SK-N-SH (cell line): ENCODE measurements at regions not wholly inside any gene's neighbourhood (a gene's known extent, or its start where the extent isn't known, plus 50 kb on each side); places are given as distances from the start of the nearest gene placed in this dataset.

Source experiments
- CTCF ChIP-seq: fragments of 200-600 bp; sonication (generic); IDR thresholded peaks from 2 replicates; pipeline ENCODE4 v1.6.1; 2017; ENCODE audit warnings: antibody characterized with exemption, mild to moderate bottlenecking, moderate library complexity
- FOXJ3 ChIP-seq: sonication (generic); formaldehyde crosslinking; IDR thresholded peaks from 2 replicates; pipeline ENCODE4 v1.5.1; 2020; ENCODE audit warnings: mild to moderate bottlenecking, missing genetic modification reagents
- MAX ChIP-seq: IDR thresholded peaks from 2 replicates; pipeline ENCODE4 v1.4.0; 2012; ENCODE audit warnings: low read depth
- NRF1 ChIP-seq: IDR thresholded peaks from 2 replicates; pipeline ENCODE4 v1.6.1; 2012; ENCODE audit warnings: low read depth, mild to moderate bottlenecking, low read length
- YY1 ChIP-seq: IDR thresholded peaks from 2 replicates; pipeline ENCODE4 v1.4.0; 2012; ENCODE audit warnings: low read depth, mild to moderate bottlenecking

- no peak for TF ChIP-seq NRF1
- no peak for TF ChIP-seq CTCF
- no peak for TF ChIP-seq YY1
- TF ChIP-seq MAX, result no peak
- no peak for TF ChIP-seq FOXJ3 (CRISPR knock-in tag)
Observed at GRCh38 chr13:61774903-61775302, 359.3 kb upstream of the PCDH20 start.
